HG03439 (cell line): ENCODE measurements at regions not wholly inside any gene's neighbourhood (a gene's known extent, or its start where the extent isn't known, plus 50 kb on each side); places are given as distances from the start of the nearest gene placed in this dataset.
"Not testable (repeated sequence)": the region's sequence is repeated elsewhere in the genome, so short reads cannot be mapped to it uniquely, and the experiment has no call there.

Experiments
- ATAC-seq: cut with Tn5 transposase; IDR thresholded peaks from one replicate; pipeline ENCODE4 v1.9.1; 2021; ENCODE audit warnings: mild to moderate bottlenecking, moderate library complexity; ENCODE audit not compliant: unreplicated experiment

GRCh38 chr2:75925331-75926024, 214.8 kb upstream of the GCFC2 start:
- no peak for ATAC-seq

- no peak for ATAC-seq
These were observed 211.5 kb upstream of the GCFC2 start for GRCh38 chr2:75922191-75922590.

- no peak for ATAC-seq
These were observed 210.3 kb upstream of the GCFC2 start for GRCh38 chr2:75920859-75921551.

- ATAC-seq: no peak
These were observed 205.3 kb upstream of the GCFC2 start for GRCh38 chr2:75915851-75916634.

GRCh38 chr2:75896779-75897366, 186.2 kb upstream of the GCFC2 start:
- ATAC-seq: peak; percentile 75

- ATAC-seq: peak; percentile 84
These were observed 183.5 kb upstream of the GCFC2 start for GRCh38 chr2:75894170-75894569.

- ATAC-seq: no peak
These were observed 181.8 kb upstream of the GCFC2 start for GRCh38 chr2:75892490-75892889.

- no peak for ATAC-seq
These were observed 171.8 kb upstream of the GCFC2 start for GRCh38 chr2:75882530-75882929.

GRCh38 chr2:75875606-75876005, 164.9 kb upstream of the GCFC2 start:
- not testable (repeated sequence) for ATAC-seq

- not testable (repeated sequence) for ATAC-seq
These were observed 161.3 kb upstream of the GCFC2 start for GRCh38 chr2:75871762-75872614.

- no peak for ATAC-seq
These were observed 160.0 kb upstream of the GCFC2 start for GRCh38 chr2:75870651-75871137.

GRCh38 chr2:75870133-75870532, 159.4 kb upstream of the GCFC2 start:
- no peak for ATAC-seq

GRCh38 chr2:75865702-75866101, 155.0 kb upstream of the GCFC2 start:
- no peak for ATAC-seq

- no peak for ATAC-seq
These were observed 154.4 kb upstream of the GCFC2 start for GRCh38 chr2:75865083-75865482.

GRCh38 chr2:75862547-75862946, 151.8 kb upstream of the GCFC2 start:
- ATAC-seq: no peak

- ATAC-seq: no peak
These were observed 142.7 kb upstream of the GCFC2 start for GRCh38 chr2:75853436-75853835.

- no peak for ATAC-seq
These were observed 141.9 kb upstream of the GCFC2 start for GRCh38 chr2:75852639-75853038.

GRCh38 chr2:75846683-75847190, 136.0 kb upstream of the GCFC2 start:
- no peak for ATAC-seq

GRCh38 chr2:75844651-75845050, 133.9 kb upstream of the GCFC2 start:
- ATAC-seq: no peak

GRCh38 chr2:75834588-75834987, 123.9 kb upstream of the GCFC2 start:
- not testable (repeated sequence) for ATAC-seq
